ENCODE measurements at regions not wholly inside any gene's neighbourhood (a gene's known extent, or its start where the extent isn't known, plus 50 kb on each side); places are given as distances from the start of the nearest gene placed in this dataset.

DNA sequence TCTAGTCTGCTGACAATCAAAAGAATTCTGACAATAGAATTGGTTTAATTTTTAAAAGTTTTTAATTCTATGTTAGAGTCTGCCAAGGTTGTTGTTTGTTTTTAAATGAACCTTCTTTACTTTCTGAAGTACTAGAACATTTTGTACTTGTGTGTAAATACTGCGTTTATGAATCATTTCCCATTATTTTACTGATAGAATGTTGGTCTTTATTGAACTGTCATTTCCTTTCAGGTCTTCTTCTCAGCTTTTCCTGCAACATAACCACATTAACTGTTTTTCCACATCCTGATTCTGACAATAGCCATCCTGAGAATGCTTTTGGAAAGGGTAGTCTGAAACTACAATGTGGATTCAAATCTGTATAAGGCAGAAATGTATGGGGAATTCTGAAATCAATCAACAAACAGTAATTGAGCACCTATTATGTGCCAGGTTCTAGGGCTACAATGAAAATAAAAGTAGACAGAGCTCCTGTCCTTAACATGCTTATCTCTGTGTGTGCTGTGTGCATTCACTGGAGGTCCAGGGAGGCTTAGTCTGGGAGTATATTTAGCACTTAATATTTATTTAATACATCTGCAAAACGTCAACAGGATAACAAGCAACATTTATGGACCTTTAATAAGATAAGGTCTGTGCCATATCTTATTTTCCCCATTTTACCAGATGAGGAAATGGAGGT is 73.1 kb upstream of the SLC38A2 start:
- peaks cover 12 to 27% (median 19%) of the 10 kb centered on the region in 4 donors for H3K4me1 ChIP-seq
- H3K27me3 ChIP-seq = no peaks in the 10 kb centered on the region
- no peaks in the 10 kb centered on the region for H3K36me3 ChIP-seq
- no peaks in the 10 kb centered on the region for H3K9me3 ChIP-seq
- TF ChIP-seq POLR2A (IDR thresholded peaks at IDR 0.05) = no peak
- no peak for TF ChIP-seq EP300 (IDR thresholded peaks at IDR 0.05)
- TF ChIP-seq, protein P1, sequence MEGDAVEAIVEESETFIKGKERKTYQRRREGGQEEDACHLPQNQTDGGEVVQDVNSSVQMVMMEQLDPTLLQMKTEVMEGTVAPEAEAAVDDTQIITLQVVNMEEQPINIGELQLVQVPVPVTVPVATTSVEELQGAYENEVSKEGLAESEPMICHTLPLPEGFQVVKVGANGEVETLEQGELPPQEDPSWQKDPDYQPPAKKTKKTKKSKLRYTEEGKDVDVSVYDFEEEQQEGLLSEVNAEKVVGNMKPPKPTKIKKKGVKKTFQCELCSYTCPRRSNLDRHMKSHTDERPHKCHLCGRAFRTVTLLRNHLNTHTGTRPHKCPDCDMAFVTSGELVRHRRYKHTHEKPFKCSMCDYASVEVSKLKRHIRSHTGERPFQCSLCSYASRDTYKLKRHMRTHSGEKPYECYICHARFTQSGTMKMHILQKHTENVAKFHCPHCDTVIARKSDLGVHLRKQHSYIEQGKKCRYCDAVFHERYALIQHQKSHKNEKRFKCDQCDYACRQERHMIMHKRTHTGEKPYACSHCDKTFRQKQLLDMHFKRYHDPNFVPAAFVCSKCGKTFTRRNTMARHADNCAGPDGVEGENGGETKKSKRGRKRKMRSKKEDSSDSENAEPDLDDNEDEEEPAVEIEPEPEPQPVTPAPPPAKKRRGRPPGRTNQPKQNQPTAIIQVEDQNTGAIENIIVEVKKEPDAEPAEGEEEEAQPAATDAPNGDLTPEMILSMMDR (IDR thresholded peaks at IDR 0.05) = no peak
- no peak for TF ChIP-seq POLR2AphosphoS5 (IDR thresholded peaks at IDR 0.05)
- ATAC-seq (ENCODE audit: low FRiP score in 2 of 2) (no peak), DNase-seq (no peak)
- H3K27ac ChIP-seq = no peak overlapping the region
- H3K4me3 ChIP-seq = no peak overlapping the region
- WGBS, 2 donors = 19 to 40% methylated on average over 2 of the region's 2 CpGs

DNA sequence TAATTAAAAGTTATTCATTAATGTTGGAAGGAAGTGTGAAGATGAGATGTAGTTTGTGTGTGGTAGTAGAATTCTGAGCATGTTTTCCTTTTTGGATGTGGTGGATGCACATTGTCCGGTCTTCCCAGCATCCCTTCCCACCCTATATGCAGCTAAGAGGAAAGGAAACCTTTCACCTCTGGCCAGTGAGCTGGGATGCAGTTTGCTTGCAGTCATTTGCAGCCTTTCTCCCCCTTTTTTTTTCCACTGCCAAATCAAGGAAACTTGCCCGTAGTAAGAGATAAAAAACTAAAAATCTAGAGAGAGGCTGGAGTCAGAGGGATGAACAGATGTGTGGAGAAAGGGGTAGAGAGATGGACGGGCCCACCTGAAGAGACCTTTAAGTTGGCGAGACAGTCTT is 72.5 kb upstream of the SLC38A2 start:
- Histone ChIP-seq H3K27ac (no peak overlapping the region), H3K4me3 (no peak overlapping the region), H3K27me3 (no peaks in the 10 kb centered on the region), H3K4me1 (peaks cover 12 to 21% (median 14%) of the 10 kb centered on the region in 4 donors), H3K9me3 (no peaks in the 10 kb centered on the region), H3K36me3 (no peaks in the 10 kb centered on the region)
- 78 to 87% methylated on average over 4 of the region's 4 CpGs for WGBS, 2 donors
- TF ChIP-seq POLR2A (IDR thresholded peaks at IDR 0.05) (no peak), EP300 (IDR thresholded peaks at IDR 0.05) (no peak), POLR2AphosphoS5 (IDR thresholded peaks at IDR 0.05) (no peak)
- TF ChIP-seq, protein P1 (IDR thresholded peaks at IDR 0.05) = no peak
- ATAC-seq (ENCODE audit: low FRiP score in 2 of 2) (no peak), DNase-seq (no peak)

DNA sequence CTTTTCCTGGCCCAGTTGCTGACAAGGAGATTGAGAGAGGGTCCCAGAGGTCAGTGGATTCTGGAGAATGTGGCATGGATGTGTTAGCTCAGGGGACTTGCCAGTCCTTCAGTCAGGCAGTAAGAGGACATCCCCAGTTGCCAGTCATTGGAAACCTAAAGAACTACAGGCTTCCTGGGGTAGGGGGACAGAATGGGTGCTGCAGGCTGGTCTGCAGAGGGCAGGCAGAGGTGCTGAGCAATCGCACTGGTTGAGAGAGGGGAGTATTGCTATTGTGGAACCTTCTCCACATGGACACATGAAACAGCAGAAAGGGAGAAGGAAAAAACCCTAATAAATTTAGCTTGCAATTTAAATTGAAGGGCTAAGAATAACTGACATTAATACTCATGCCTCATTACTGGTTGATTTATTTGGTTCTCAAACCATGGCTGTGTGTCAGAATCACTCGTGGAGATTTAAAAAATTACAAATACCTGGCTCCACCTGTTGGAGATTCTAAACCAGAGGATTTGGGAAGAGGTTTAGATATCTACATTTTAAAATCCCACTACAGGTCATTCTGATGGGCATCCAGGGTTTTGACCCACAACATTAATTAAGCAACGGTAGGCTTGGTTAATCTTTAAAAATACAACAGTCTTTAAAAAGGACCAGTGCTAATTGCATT is 71.2 kb upstream of the SLC38A2 start:
- Histone ChIP-seq H3K4me3 (no peak overlapping the region), H3K4me1 (peaks cover 9 to 19% (median 13%) of the 10 kb centered on the region in 4 donors), H3K27me3 (no peaks in the 10 kb centered on the region), H3K27ac (no peak overlapping the region), H3K9me3 (no peaks in the 10 kb centered on the region), H3K36me3 (no peaks in the 10 kb centered on the region)
- TF ChIP-seq POLR2A (IDR thresholded peaks at IDR 0.05) (no peak), EP300 (IDR thresholded peaks at IDR 0.05) (no peak), POLR2AphosphoS5 (IDR thresholded peaks at IDR 0.05) (no peak)
- TF ChIP-seq, protein P1 (IDR thresholded peaks at IDR 0.05) = no peak
- ATAC-seq (ENCODE audit: low FRiP score in 2 of 2) (no peak), DNase-seq (no peak)
- 66 to 69% methylated on average over 3 of the region's 3 CpGs for WGBS, 2 donors

DNA sequence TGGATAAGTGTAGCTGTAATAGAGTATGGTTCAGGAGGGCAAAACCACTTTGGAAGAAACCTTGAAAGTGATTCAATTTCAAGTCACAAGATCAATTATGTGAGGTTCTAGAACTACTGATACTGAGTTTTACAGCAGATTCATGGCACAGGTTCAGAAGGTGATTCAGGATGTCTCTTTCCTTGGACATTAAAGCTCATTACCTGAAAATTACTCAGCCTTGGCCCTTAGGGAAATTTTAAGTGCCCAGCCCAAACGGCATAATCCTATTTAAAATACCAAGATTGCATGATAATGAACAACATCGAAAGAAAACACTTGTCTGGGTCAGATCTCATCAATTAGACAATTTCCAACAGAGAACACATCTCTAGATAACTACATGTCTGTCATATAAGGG is 70.2 kb upstream of the SLC38A2 start:
- Histone ChIP-seq H3K36me3 (no peaks in the 10 kb centered on the region), H3K27me3 (no peaks in the 10 kb centered on the region), H3K9me3 (no peaks in the 10 kb centered on the region), H3K4me1 (peaks cover 9 to 19% (median 13%) of the 10 kb centered on the region in 4 donors), H3K27ac (no peak overlapping the region), H3K4me3 (no peak overlapping the region)
- ATAC-seq (ENCODE audit: low FRiP score in 2 of 2) (no peak), DNase-seq (no peak)
- WGBS, 2 donors = 90 to 98% methylated on average over 2 of the region's 2 CpGs
- TF ChIP-seq, protein P1 (IDR thresholded peaks at IDR 0.05) = no peak
- no peak for TF ChIP-seq POLR2AphosphoS5 (IDR thresholded peaks at IDR 0.05)

Measured in upper lobe of left lung (tissue), 6 donors.